AG04449 (cell line): ENCODE measurements at regions not wholly inside any gene's neighbourhood (a gene's known extent, or its start where the extent isn't known, plus 50 kb on each side); places are given as distances from the start of the nearest gene placed in this dataset.

Experiments
- CTCF ChIA-PET: fragments of 350-600 bp; formaldehyde crosslinking; extraction: SDS; loops from one replicate; lab custom pipeline; 2021; ENCODE audit warnings: antibody characterized with exemption; lab: Yijun Ruan, JAX
- POLR2A ChIA-PET: fragments of 400-600, 350-600 bp; formaldehyde crosslinking; extraction: SDS; loops from one replicate; lab custom pipeline; 2020; ENCODE audit warnings: antibody characterized with exemption, inconsistent platforms; lab: Yijun Ruan, JAX
- DNase-seq: peaks from one replicate; pipeline ENCODE4 v3.0.0-alpha.2; 2010; ENCODE audit warnings: low read depth, low spot score
- H3K4me3 ChIP-seq: 2 replicates; pipeline ENCODE4 v1.5.1; 2011; ENCODE audit warnings: low read depth, mild to moderate bottlenecking, control low read depth, low read length
- TF ChIP-seq, protein P1 (sequence below): IDR thresholded peaks from one replicate; pipeline ENCODE4 v1.5.1; 2011; ENCODE audit warnings: mild to moderate bottlenecking, moderate library complexity, low read length, control low read depth, inconsistent platforms; ENCODE audit not compliant: insufficient read depth; ENCODE audit errors: missing control alignments

DNA sequence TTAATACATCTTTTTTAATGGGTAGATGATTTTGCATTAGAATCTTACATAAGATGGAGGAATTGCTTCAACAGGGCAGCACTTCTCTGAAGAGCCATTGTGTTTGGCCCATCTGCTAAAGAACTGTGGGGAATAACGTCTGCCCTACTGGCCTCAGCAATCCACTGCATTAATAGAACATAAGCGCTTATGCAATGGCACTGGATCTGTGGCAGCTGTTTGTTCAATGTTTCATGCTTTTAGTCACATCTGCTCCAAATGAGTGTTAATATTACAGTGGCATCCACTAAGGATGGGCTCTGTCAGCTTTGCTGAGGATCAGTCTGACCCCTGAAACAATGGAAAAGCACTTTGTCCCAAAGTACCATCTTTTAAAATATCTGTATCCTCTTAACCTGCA is 279.0 kb upstream of the GK2 start:
- POLR2A ChIA-PET = no interaction called here
- DNase-seq = no peak
- TF ChIP-seq, protein P1, sequence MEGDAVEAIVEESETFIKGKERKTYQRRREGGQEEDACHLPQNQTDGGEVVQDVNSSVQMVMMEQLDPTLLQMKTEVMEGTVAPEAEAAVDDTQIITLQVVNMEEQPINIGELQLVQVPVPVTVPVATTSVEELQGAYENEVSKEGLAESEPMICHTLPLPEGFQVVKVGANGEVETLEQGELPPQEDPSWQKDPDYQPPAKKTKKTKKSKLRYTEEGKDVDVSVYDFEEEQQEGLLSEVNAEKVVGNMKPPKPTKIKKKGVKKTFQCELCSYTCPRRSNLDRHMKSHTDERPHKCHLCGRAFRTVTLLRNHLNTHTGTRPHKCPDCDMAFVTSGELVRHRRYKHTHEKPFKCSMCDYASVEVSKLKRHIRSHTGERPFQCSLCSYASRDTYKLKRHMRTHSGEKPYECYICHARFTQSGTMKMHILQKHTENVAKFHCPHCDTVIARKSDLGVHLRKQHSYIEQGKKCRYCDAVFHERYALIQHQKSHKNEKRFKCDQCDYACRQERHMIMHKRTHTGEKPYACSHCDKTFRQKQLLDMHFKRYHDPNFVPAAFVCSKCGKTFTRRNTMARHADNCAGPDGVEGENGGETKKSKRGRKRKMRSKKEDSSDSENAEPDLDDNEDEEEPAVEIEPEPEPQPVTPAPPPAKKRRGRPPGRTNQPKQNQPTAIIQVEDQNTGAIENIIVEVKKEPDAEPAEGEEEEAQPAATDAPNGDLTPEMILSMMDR = no peak
- no peak overlapping the region for H3K4me3 ChIP-seq
- CTCF ChIA-PET = no interaction called here

- ChIA-PET CTCF (no interaction called here), POLR2A (no interaction called here)
- TF ChIP-seq, protein P1 = no peak
- no peak overlapping the region for H3K4me3 ChIP-seq
- no peak for DNase-seq
Observed at GRCh38 chr4:79685542-79685941, 277.5 kb upstream of the GK2 start.

GRCh38 chr4:79684516-79684915 is 276.5 kb upstream of the GK2 start:
- POLR2A ChIA-PET = no interaction called here
- CTCF ChIA-PET = no interaction called here

GRCh38 chr4:79682801-79683530 is 274.9 kb upstream of the GK2 start:
- TF ChIP-seq, protein P1 = no peak
- ChIA-PET POLR2A (no interaction called here), CTCF (no interaction called here)
- no peak overlapping the region for H3K4me3 ChIP-seq
- no peak for DNase-seq

More at GRCh38 chr4:79684516-79684915, 276.5 kb upstream of the GK2 start:
- no peak overlapping the region for H3K4me3 ChIP-seq
- TF ChIP-seq, protein P1 = no peak
- DNase-seq = no peak

- no peak overlapping the region for H3K4me3 ChIP-seq
- TF ChIP-seq, protein P1 = no peak
- CTCF ChIA-PET = no interaction called here
- DNase-seq = no peak
- POLR2A ChIA-PET = no interaction called here
Observed at GRCh38 chr4:79682161-79682560, 274.1 kb upstream of the GK2 start.

DNA sequence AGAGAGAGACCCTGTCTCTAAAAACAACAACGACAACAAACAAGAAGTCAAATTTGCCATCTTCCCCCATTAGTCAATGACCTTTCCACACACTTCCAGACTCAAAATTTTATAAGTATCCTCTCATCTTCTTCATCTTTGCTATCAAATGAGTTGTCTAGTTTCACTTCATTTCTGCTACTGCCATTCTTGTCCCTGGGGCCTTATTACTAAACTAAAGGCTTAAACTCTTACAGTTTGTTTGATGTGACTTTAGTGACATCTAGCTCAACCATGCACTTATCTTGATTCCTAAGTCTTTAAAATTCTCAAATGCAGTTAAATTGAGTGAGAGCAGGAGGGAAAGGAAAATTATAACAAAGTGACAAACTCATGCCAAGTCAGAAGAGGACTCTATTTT is 271.8 kb upstream of the GK2 start:
- ChIA-PET POLR2A (no interaction called here), CTCF (no interaction called here)
- no peak for DNase-seq
- TF ChIP-seq, protein P1 = no peak
- no peak overlapping the region for H3K4me3 ChIP-seq
